DMS 273 treated with DMSO at 0.1 percent for 48 hours (cell line): ENCODE measurements at regions not wholly inside any gene's neighbourhood (a gene's known extent, or its start where the extent isn't known, plus 50 kb on each side); places are given as distances from the start of the nearest gene placed in this dataset.

Experiments
- DNase-seq: peaks from one replicate; lab custom pipeline; 2025; lab: John Stamatoyannopoulos, UW

- DNase-seq, result no peak
Observed at GRCh38 chr18:76202322-76202721, 292.7 kb downstream of the ZNF516 start.

DNA sequence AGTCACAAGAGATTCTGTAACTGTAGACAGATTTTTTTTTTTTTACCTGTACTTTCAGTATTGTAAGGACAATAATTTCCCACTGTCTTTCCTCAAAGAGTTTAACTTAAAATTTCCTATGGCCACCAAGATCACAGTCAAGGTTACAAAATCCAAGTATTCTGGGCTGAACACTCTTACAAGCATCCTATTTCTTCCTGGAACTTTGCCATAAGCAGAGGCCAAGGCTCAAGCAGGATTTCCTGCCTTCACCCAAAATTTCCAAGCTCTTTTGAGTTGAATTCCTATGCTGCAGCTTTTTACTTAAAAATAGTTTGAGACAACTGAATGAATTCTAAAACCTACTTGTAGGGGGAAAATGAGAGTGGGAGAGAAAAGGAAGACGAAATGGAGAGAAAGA lies 299.4 kb downstream of the ZNF516 start:
- DNase-seq, result no peak

DNA sequence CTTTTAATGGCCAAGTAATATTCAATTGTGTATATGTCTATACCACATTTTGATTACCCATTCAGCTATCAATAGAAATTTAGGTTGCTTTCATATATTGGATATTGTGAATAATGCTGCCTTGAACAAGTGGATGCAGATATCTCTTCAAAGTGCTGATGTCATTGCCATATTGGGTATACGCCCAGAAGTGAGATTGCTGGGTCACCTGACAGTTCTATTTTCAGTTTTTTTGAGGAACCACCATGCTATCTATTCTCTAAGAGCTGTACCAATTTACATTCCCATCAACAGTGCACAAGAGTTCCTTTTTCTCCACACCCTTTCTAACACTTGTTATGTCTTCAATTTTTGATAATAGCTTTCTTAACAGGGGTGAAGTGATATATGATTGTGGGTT lies 306.9 kb downstream of the ZNF516 start:
- no peak for DNase-seq

DNA sequence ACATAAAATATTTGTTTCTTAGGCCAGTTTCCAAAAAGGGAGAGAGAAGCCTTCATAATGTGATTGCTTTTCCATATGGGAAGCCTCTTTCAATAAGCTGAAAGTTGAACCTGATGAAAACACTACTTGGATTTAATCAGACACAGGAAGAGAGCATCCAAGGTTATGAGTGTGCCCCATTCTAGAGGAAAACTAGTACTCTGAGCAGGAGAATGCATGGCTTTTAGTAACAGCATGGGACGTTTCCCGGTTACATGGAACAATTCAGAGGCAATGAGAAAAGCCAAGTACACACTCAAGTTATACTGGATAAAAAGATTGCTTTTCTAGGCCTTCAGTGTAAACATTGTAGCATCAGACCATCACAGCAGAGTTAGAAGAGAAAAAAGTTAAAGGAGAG lies 315.8 kb downstream of the ZNF516 start:
- DNase-seq, result no peak

- no peak for DNase-seq
Observed at GRCh38 chr18:76177160-76177559, 317.9 kb downstream of the ZNF516 start.

GRCh38 chr18:76174451-76174850 lies 320.6 kb downstream of the ZNF516 start:
- no peak for DNase-seq

DNA sequence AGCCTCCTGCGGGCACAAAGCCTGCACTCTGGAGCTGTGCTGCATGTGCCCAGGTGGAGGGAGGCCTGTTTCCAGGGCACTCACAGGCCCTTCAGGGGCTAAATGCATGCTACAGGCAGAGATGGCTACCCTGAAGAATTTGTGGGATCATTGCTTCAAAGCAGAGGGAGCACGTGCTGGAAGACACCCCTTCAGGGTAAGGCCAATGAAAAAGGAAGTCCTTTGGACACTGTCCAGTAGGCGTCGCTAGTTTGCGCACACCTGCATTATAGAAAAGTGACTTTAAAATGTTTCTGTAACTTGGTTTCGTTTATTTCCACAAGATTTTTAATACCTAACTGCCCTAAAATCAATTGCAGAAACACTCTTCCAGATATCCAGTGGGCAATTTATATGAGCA lies 325.3 kb downstream of the ZNF516 start:
- DNase-seq, result no peak

DNA sequence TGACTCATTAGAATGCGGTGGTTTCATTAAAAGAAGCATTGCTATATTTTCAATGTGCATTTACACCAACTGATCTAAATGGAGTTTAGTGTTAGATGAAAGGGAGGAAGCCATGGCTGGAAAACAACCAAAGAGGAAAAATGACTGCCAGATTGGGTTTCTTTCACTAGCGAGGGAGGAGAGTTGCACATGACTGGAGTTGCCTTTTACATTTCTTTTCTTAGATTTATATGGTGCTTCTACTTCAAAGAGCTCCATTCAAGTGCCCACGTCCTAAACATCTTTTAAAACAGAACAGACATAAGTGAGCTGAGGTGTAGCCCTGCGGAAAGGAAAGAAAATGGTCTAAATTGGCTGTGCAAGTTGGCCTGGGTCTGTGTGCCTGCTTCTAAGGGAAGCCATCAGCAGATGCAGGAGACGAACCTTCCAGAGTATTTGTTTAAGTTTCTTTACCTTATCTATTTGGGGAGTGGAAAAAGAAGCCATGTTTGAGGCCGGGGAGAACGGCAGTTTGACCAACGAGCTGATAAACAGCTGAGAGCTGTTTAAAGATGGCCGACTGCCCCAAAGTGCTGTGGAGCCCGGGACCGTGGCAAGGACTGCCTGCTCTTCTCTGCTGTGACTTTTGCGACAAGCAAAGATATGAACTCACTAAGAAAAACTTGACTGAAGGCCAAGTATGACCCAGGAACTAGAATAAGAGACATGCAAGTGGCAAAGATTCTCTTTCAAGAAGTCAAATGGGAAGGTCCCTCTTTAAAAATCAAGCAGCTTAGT lies 327.0 kb downstream of the ZNF516 start:
- no peak for DNase-seq

DNA sequence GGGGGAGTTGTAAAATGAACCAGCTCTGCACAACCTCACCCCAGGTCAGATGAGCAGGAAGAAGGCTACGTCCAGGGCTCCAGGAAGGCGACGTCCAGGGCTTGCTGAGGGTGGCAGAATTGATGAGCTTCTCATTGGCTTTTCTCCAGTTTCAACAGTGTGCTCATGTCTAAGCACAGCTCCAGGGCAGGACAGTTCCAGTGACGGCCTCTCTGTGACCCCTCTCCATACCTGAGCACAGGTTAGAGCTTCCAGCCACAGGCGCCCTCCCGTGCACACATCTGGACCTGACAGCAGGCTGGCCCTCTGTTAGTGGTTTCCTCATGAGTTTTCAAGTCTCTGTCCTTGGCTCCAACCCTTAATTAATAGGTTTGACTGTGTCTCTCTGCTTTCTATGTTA lies 327.6 kb downstream of the ZNF516 start:
- no peak for DNase-seq

DNA sequence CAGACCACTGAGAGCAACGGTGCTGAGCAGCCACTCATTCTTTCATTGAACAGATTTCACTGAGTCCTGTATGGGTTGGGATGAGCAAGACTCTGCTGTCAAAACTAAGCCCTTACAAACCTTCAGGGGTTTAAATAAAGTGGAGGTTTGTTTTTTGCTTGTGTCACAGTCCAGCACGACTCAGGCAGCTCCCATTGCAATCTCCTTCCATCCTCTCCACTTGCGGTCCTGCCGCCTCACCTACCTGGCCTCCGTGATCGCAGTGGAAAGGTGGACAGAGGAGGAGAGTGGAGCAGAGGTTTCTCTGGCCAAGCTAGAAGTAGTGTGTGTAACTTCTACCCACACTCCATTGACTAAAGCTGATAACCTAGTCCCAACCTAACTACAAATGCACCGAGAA lies 332.2 kb downstream of the ZNF516 start:
- DNase-seq, result no peak

DNA sequence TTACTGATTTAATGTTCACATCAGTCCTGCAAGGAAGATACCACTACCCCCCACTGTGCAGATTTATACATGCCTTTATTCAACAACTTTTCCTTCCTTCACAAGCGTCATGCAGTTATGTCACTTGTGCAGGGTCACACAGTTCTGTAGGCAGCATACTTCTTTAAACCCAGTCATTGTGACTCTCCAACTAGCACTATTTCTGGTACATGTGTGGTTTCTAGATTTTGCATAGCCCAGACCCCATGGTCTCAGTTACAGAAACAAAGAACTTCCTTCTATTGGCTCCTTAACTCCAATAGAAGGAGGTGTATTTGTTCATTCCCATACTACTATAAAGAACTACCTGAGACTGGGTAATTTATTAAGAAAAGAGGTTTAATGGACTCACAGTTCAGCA lies 333.1 kb downstream of the ZNF516 start:
- no peak for DNase-seq

- DNase-seq, result no peak
Observed at GRCh38 chr18:76153691-76154090, 341.4 kb downstream of the ZNF516 start.

- DNase-seq, result no peak
Observed at GRCh38 chr18:76149734-76150133, 345.3 kb downstream of the ZNF516 start.

DNA sequence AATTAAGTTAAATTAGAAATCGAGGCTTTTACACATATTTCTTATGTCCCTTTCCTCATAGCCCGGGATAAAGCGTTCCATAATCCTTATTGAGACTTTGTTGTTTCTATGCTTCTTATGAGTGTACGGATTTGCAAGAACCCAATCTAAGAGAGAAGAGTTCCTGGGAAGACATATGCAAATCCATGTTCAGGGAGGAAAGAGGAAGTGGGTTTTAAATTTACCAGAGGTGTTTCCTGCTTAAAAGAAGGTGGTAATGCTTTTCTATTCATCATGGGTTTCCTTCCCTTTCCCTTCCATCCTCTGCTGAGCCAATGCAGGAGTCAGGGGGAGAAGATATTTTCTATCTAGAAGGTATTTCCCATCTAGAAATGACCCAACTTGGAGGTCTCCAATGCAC lies 345.8 kb downstream of the ZNF516 start:
- DNase-seq, result no peak

DNA sequence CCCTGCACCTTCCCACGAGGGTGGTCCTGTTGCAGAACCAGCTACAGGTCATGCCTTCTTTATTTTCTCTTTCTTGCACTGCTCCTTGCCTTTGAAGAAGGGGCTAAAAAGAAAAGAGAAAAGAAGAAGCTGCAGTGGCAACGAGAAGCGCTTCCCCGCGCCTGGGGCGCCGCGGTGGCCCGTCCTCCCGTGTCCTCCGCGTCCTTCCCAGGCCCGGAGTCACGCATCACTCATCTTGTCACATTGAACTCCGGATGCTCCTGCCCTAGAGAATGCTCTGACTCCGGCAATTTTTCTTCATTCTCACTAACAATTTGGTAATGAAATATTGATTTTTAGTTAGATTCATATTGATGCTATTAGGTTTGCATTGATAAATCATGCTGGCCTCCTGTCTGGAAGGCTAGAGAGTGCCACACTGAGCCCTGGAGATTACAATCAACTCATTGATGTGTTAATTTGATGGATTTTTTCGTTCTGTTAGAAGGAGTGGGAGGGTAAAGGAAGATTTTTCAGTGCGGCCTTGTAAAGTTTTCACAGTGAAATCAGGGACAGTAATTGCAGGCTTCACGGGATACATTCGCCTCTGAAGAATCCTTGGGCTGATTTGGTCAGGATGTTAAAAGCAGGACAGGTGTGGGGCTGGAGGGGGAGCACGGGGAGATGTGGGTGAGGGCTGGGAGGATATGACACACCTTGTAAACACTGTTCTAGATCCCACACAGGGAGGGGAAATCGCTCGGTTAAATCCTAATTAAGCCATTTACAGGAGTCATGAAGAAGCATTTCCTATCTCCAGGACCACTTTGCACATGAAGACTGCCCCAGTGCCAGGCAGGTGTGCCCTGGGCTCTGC lies 349.3 kb downstream of the ZNF516 start:
- DNase-seq, result no peak

GRCh38 chr18:76144844-76145243 lies 350.2 kb downstream of the ZNF516 start:
- DNase-seq, result no peak

- DNase-seq, result no peak
Observed at GRCh38 chr18:76142611-76143010, 352.4 kb downstream of the ZNF516 start.

- no peak for DNase-seq
Observed at GRCh38 chr18:76139844-76140243, 355.2 kb downstream of the ZNF516 start.

DNA sequence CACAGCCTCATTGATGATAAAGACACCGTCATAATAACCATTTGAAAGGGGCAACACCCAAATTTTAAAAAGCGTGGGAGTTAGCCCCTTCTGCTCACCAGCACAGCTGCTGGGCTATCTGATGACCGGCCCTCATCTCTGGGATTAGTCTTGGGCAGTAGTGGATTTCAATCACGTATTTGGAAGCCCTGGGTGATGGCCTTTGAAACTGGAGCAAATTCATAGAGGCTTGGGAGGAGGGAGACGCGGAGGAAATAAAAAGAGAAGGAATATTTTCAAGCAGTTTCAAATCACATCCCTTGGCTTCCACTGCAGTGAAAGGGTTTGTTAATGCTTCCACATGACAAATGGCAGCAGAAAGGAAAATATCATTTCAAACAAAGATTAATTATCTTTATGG lies 357.8 kb downstream of the ZNF516 start:
- no peak for DNase-seq

- no peak for DNase-seq
Observed at GRCh38 chr18:76136701-76137100, 358.3 kb downstream of the ZNF516 start.

GRCh38 chr18:76134628-76135027 lies 360.4 kb downstream of the ZNF516 start:
- no peak for DNase-seq

DNA sequence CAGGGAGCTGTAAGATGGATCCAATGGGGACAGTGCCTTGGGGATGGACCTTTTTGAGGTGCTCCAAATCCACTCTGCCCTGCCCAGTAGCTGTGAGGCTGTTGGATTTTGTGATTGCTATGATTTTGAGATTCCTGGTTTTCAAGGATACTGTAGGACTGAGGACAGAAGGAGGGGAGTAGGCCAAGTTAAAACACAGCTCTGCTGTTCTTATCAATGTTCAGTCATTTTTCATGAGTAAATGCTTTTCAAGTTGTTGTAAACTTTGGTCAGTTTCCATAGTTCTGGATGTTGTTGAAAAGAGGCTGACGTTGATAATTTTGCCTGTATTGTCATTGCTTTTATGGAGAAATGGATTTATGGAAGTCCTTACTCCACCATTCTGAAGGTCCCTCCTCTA lies 361.2 kb downstream of the ZNF516 start:
- DNase-seq, result no peak

DNA sequence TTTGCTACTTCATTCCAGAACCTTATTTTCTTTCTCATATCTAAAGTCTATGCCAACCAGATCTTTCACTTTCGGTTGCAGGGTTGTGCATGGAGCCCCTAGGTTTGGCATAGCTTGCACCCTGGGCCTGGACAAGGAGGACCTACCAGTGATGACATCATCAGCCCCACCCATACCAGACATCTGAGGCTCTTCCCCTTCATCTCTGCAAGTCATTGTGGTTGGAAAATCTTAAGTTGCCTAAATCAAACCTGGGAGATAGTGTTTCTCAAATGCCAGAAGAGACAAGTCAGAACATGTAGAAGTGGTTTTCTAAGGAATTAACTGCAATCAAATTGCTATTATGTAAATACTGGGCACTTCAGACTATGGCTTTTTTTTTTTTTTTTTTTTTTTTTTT lies 363.3 kb downstream of the ZNF516 start:
- no peak for DNase-seq
